Upper lobe of left lung (tissue), 6 donors: ENCODE measurements at regions not wholly inside any gene's neighbourhood (a gene's known extent, or its start where the extent isn't known, plus 50 kb on each side); places are given as distances from the start of the nearest gene placed in this dataset.
A peak's percentile ranks its signal among the peaks of the same experiment; 100 is the strongest.

Experiments
- ATAC-seq, 2 donors: fragments of 200-7000 bp; cut with Tn5 transposase; one replicate each; pipeline ENCODE4 v1.9.1; 2022; ENCODE audit warnings: mild to moderate bottlenecking in 2 of 2, moderate library complexity in 2 of 2; ENCODE audit not compliant: low FRiP score in 2 of 2
- DNase-seq, 2 donors: peaks; one replicate each; pipeline ENCODE4 v3.0.0-alpha.2; 2019 to 2020
- H3K27ac ChIP-seq, 4 donors: fragments of 200-600 bp; sonication (generic); one replicate each; pipeline ENCODE4 v1.5.1; 2016 to 2019
- H3K27me3 ChIP-seq, 4 donors: fragments of 200-600 bp; sonication (generic); one replicate each; pipeline ENCODE4 v1.5.1; 2017 to 2019
- H3K36me3 ChIP-seq, 4 donors: fragments of 200-600 bp; sonication (generic); one replicate each; pipeline ENCODE4 v1.5.1; 2016 to 2019
- H3K4me1 ChIP-seq, 4 donors: fragments of 200-600 bp; sonication (generic); one replicate each; pipeline ENCODE4 v1.5.1; 2018 to 2019
- H3K4me3 ChIP-seq, 4 donors: fragments of 200-600 bp; sonication (generic); one replicate each; pipeline ENCODE4 v1.5.1; 2017 to 2019; ENCODE audit warnings: mild to moderate bottlenecking in 2 of 4, moderate library complexity in 1 of 4
- H3K9me3 ChIP-seq, 4 donors: fragments of 200-600 bp; sonication (generic); one replicate each; pipeline ENCODE4 v1.5.1; 2018 to 2019
- EP300 ChIP-seq, 4 donors: sonication (generic); formaldehyde crosslinking; IDR thresholded peaks; one replicate each; pipeline ENCODE4 v1.5.1; 2017; ENCODE audit warnings: antibody characterized with exemption in 4 of 4, control low read depth in 2 of 4
- POLR2A ChIP-seq, 4 donors: fragments of 450-650 bp; IDR thresholded peaks; one replicate each; pipeline ENCODE4 v1.5.1; 2016 to 2017; ENCODE audit warnings: antibody characterized with exemption in 4 of 4, mild to moderate bottlenecking in 2 of 4
- POLR2AphosphoS5 ChIP-seq, 2 donors: sonication (generic); formaldehyde crosslinking; IDR thresholded peaks; one replicate each; pipeline ENCODE4 v1.5.1; 2017; ENCODE audit warnings: antibody characterized with exemption in 2 of 2
- WGBS, 2 donors: methylation state at CpG; one replicate each; pipeline ENCODE4 v1.1.5; 2017 to 2018; 5-methylcytosine and 5-hydroxymethylcytosine counted together
- TF ChIP-seq, protein P1 (sequence below), 6 experiments: fragments of 450-650 bp in 4 of 6; fragments of 200-600 bp in 2 of 6; sonication (generic) in 2 of 6; IDR thresholded peaks; one replicate each; pipeline ENCODE4 v1.5.1; 2016 to 2019; ENCODE audit warnings: antibody characterized with exemption in 6 of 6
- donor health status: DM: no; HTN: no; CAD: no; lungs with moderate emphysema.
- donor health status: DM: no; HTN: yes; CAD: no; lungs with severe emphysema.

DNA sequence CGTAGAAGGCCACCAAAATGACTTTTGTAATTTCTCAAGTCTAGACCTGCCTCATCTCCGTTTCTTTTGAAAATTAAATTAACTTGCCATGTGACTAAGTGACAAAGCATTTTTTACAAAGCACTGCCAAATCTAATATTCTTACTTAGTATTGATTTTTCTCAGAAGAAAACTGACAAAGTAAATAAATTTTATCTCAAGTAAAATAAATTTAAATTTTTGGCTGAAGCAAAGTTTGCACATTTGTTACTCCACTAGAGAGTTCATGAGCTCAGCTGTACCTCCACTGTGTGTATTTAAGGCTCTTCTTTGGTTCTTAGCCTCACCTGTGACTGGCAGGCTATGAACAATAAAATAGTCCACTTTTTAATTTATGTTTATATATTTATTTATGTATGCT lies 441.1 kb upstream of the PCDH10 start:
- Histone ChIP-seq H3K36me3 (no peaks in the 10 kb centered on the region), H3K9me3 (no peaks in the 10 kb centered on the region), H3K27me3 (no peaks in the 10 kb centered on the region), H3K4me3 (no peak overlapping the region), H3K27ac (no peak overlapping the region), H3K4me1 (no peaks in the 10 kb centered on the region)
- DNase-seq = no peak
- TF ChIP-seq, protein P1, sequence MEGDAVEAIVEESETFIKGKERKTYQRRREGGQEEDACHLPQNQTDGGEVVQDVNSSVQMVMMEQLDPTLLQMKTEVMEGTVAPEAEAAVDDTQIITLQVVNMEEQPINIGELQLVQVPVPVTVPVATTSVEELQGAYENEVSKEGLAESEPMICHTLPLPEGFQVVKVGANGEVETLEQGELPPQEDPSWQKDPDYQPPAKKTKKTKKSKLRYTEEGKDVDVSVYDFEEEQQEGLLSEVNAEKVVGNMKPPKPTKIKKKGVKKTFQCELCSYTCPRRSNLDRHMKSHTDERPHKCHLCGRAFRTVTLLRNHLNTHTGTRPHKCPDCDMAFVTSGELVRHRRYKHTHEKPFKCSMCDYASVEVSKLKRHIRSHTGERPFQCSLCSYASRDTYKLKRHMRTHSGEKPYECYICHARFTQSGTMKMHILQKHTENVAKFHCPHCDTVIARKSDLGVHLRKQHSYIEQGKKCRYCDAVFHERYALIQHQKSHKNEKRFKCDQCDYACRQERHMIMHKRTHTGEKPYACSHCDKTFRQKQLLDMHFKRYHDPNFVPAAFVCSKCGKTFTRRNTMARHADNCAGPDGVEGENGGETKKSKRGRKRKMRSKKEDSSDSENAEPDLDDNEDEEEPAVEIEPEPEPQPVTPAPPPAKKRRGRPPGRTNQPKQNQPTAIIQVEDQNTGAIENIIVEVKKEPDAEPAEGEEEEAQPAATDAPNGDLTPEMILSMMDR (IDR thresholded peaks at IDR 0.05) = no peak
- TF ChIP-seq EP300 (IDR thresholded peaks at IDR 0.05) = no peak
- 71 to 86% methylated on average over 2 of the region's 2 CpGs for WGBS, 2 donors
- no peak for ATAC-seq

DNA sequence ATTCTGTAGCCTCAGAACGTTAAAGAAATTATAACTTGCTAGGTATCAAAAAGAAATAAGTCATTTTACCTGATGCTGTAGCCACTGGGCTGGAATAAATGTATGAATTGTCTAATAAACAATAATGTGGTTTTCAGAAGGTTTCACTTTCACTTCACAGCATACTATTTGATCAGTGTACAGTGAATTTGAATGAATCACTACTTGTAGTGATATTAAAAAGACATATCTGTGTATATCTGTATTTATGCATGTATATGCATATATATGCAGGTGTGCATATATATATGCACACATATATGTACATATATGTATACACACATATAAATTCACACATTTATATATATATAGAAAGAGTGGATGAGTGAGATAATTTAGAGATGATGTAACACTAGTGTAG lies 440.0 kb upstream of the PCDH10 start:
- H3K9me3 ChIP-seq = no peaks in the 10 kb centered on the region
- WGBS, 2 donors = 50 to 63% methylated on average over 1 of the region's 1 CpG
- H3K36me3 ChIP-seq = no peaks in the 10 kb centered on the region
- H3K27ac ChIP-seq = no peak overlapping the region
- H3K4me3 ChIP-seq = no peak overlapping the region
- DNase-seq = no peak
- ATAC-seq = no peak
- TF ChIP-seq POLR2AphosphoS5 (IDR thresholded peaks at IDR 0.05) (no peak), POLR2A (IDR thresholded peaks at IDR 0.05) (no peak), EP300 (IDR thresholded peaks at IDR 0.05) (no peak)
- TF ChIP-seq, protein P1 (IDR thresholded peaks at IDR 0.05) = no peak
- no peaks in the 10 kb centered on the region for H3K4me1 ChIP-seq
- H3K27me3 ChIP-seq = no peaks in the 10 kb centered on the region

DNA sequence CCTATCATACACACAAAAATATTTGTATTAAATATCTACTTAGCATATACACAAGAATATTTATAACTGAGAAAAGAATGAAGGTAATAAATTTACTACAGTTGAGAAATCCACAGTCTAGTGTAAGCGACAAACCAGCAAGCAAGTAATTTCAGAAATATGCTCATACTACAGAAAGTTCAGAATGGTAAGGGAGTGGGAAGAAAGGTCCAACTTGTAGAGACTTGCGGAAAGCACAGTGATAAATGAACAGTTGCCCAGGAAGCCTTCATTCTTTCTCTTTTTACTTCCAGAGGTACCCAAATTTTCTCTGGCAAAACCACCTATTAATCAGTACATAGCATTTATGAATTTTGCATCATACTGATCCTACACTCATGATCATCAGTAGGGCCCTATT lies 438.1 kb upstream of the PCDH10 start:
- ATAC-seq = no peak
- 93 to 100% methylated on average over 2 of the region's 2 CpGs for WGBS, 2 donors

DNA sequence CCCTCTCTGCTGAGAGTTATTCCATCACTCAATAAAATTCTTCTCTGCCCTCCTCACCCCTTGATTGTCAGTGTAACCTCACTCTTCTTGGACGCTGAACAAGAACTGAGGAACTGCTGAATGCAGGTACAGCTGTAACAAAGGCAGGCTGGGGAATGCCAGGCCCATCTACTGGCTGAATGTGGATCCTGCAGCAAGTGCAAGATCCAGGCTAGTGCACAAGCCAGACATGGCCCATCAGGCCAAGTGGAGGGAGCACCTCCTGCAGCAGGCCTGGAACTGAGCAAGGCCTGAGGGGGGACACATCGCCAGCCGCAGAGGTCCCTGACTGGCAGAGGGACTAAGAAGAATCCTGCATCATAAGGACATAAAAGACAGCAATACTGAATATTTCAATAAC lies 411.8 kb upstream of the PCDH10 start:
- 71 to 85% methylated on average over 1 to 3 of the region's 3 CpGs for WGBS, 2 donors
- Histone ChIP-seq H3K27ac (no peak overlapping the region), H3K9me3 (no peaks in the 10 kb centered on the region), H3K4me1 (no peaks in the 10 kb centered on the region), H3K27me3 (no peaks in the 10 kb centered on the region), H3K4me3 (no peak overlapping the region), H3K36me3 (no peaks in the 10 kb centered on the region)
- no peak for ATAC-seq
- peak in 1 of 2 donors; percentile 32 for DNase-seq
- no peak for TF ChIP-seq POLR2A (IDR thresholded peaks at IDR 0.05)
- TF ChIP-seq, protein P1 (IDR thresholded peaks at IDR 0.05) = no peak

More for the DNA sequence above, 438.1 kb upstream of the PCDH10 start:
- Histone ChIP-seq H3K4me3 (no peak overlapping the region), H3K27ac (no peak overlapping the region), H3K4me1 (no peaks in the 10 kb centered on the region), H3K36me3 (no peaks in the 10 kb centered on the region), H3K27me3 (no peaks in the 10 kb centered on the region), H3K9me3 (no peaks in the 10 kb centered on the region)
- TF ChIP-seq EP300 (IDR thresholded peaks at IDR 0.05) (no peak), POLR2AphosphoS5 (IDR thresholded peaks at IDR 0.05) (no peak), POLR2A (IDR thresholded peaks at IDR 0.05) (no peak)
- TF ChIP-seq, protein P1 (IDR thresholded peaks at IDR 0.05) = no peak
- no peak for DNase-seq

DNA sequence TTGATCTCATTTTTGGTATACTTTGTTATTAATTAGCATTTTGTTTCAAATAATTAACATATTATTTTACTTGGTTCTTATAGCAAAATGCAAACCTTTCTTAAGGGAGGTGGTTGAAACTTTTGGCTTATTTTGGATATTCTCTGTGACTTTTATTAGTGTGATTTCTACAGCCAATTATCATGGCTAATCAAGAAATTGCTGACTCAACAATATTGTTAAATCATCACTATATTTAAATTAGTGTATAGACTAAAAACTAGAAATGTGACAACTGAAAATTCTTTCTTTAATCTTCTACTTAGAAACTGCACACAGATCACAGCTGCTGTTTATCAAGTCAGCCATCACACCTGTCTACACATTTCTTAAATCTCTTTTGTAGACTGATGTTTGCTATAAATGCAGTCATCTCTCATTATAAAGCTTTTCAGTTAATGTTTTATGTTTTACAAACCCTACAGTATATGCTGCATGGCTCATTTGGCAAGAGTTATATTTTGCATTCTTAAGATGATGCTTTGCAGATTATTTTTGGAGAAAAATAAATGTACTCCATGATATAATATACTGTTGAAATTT lies 389.8 kb upstream of the PCDH10 start:
- Histone ChIP-seq H3K36me3 (no peaks in the 10 kb centered on the region), H3K27me3 (no peaks in the 10 kb centered on the region), H3K9me3 (no peaks in the 10 kb centered on the region), H3K4me3 (no peak overlapping the region), H3K4me1 (no peaks in the 10 kb centered on the region), H3K27ac (no peak overlapping the region)
- DNase-seq = no peak
- TF ChIP-seq EP300 (IDR thresholded peaks at IDR 0.05) = no peak
- no peak for TF ChIP-seq POLR2A (IDR thresholded peaks at IDR 0.05)
- TF ChIP-seq, protein P1 (IDR thresholded peaks at IDR 0.05) = no peak
- no peak for ATAC-seq
